ENCODE measurements at regions not wholly inside any gene's neighbourhood (a gene's known extent, or its start where the extent isn't known, plus 50 kb on each side); places are given as distances from the start of the nearest gene placed in this dataset.

DNA sequence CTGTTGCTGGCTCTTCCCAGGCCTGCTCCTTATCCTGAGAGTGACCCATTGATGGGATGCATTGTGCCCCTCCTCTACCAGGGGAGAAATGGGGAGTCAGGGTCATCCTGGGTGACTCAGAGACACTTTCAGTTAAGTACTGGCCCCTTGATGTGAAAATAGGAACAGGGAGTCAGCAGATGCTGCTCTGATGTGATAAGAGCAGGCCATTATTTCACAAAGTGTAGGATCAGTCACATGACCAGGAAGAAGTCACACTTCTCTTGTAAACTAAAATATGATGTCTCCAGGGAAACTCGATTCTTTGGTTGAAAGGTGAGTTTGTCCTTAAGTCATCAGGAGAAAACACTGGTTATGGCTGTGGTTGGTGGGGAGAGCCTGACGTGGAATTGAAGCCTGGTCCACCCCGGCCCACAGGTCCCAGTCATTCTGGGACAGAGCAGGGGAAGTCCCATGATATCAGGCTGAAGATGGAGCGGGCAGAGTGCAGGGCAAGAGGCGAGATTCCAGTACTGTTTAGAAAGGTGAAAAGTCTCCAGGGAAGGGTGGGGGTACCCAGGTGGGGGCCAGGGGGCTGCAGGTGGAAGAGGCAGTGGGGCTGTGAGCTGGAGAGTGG lies 88.6 kb upstream of the NLRP1 start:
- Histone ChIP-seq H3K4me3 (ENCODE audit: low read length) (no peak overlapping the region), H2AFZ (ENCODE audit: low read length) (no peak overlapping the region), H3K9me3 (replicated peaks; ENCODE audit: insufficient read depth, low read length) (no peaks in the 10 kb centered on the region), H3K27me3 (replicated peaks; ENCODE audit: insufficient read depth, low read length) (peaks cover 5% of the 10 kb centered on the region; the same call in 1 of the 2 replicates), H3K4me1 (ENCODE audit: low read length) (no peaks in the 10 kb centered on the region), H3F3A (ENCODE audit: insufficient read depth, low read length) (no peaks in the 10 kb centered on the region), H3K9ac (ENCODE audit: low read length) (no peak overlapping the region), H4K20me1 (ENCODE audit: insufficient read depth, low read length) (no peaks in the 10 kb centered on the region), H3K79me2 (ENCODE audit: low read length) (no peaks in the 10 kb centered on the region), H3K36me3 (replicated peaks; ENCODE audit: insufficient read depth, low read length) (no peaks in the 10 kb centered on the region), H3K4me2 (ENCODE audit: low read depth, low read length) (no peak overlapping the region), H3K9me2 (replicated peaks; ENCODE audit: insufficient read depth, low read length) (no peaks in the 10 kb centered on the region), H3K27ac (ENCODE audit: low read length) (no peak overlapping the region)
- no peak for DNase-seq
- TF ChIP-seq EZH2phosphoT487 (IDR thresholded peaks at IDR 0.05; ENCODE audit: low read length) (no peak), EZH2 (optimal IDR thresholded peaks at IDR 0.05; ENCODE audit: low read depth, low read length) (no peak)
- TF ChIP-seq, protein P1, sequence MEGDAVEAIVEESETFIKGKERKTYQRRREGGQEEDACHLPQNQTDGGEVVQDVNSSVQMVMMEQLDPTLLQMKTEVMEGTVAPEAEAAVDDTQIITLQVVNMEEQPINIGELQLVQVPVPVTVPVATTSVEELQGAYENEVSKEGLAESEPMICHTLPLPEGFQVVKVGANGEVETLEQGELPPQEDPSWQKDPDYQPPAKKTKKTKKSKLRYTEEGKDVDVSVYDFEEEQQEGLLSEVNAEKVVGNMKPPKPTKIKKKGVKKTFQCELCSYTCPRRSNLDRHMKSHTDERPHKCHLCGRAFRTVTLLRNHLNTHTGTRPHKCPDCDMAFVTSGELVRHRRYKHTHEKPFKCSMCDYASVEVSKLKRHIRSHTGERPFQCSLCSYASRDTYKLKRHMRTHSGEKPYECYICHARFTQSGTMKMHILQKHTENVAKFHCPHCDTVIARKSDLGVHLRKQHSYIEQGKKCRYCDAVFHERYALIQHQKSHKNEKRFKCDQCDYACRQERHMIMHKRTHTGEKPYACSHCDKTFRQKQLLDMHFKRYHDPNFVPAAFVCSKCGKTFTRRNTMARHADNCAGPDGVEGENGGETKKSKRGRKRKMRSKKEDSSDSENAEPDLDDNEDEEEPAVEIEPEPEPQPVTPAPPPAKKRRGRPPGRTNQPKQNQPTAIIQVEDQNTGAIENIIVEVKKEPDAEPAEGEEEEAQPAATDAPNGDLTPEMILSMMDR (IDR thresholded peaks at IDR 0.05; ENCODE audit: low read length), result no peak

- no peaks in the 10 kb centered on the region for H3K4me1 ChIP-seq (ENCODE audit: low read length)
- no peak for DNase-seq
- TF ChIP-seq, protein P1 (IDR thresholded peaks at IDR 0.05; ENCODE audit: low read length), result no peak
- TF ChIP-seq EZH2 (optimal IDR thresholded peaks at IDR 0.05; ENCODE audit: low read depth, low read length), result no peak
- no peak for TF ChIP-seq EZH2phosphoT487 (IDR thresholded peaks at IDR 0.05; ENCODE audit: low read length)
- no peaks in the 10 kb centered on the region for H3F3A ChIP-seq (ENCODE audit: insufficient read depth, low read length)
- H3K9me2 ChIP-seq (replicated peaks; ENCODE audit: insufficient read depth, low read length), result no peaks in the 10 kb centered on the region
- no peak overlapping the region for H3K4me3 ChIP-seq (ENCODE audit: low read length)
- no peak overlapping the region for H3K9ac ChIP-seq (ENCODE audit: low read length)
- H3K36me3 ChIP-seq (replicated peaks; ENCODE audit: insufficient read depth, low read length), result no peaks in the 10 kb centered on the region
- H2AFZ ChIP-seq (ENCODE audit: low read length), result no peak overlapping the region
- no peak overlapping the region for H3K4me2 ChIP-seq (ENCODE audit: low read depth, low read length)
- H3K79me2 ChIP-seq (ENCODE audit: low read length), result no peaks in the 10 kb centered on the region
- no peaks in the 10 kb centered on the region for H3K27me3 ChIP-seq (replicated peaks; ENCODE audit: insufficient read depth, low read length)
- H3K9me3 ChIP-seq (replicated peaks; ENCODE audit: insufficient read depth, low read length), result no peaks in the 10 kb centered on the region
- no peak overlapping the region for H3K27ac ChIP-seq (ENCODE audit: low read length)
- no peaks in the 10 kb centered on the region for H4K20me1 ChIP-seq (ENCODE audit: insufficient read depth, low read length)
Observed at GRCh38 chr17:5675625-5676421, 91.5 kb upstream of the NLRP1 start.

GRCh38 chr17:5677620-5678019 lies 93.3 kb upstream of the NLRP1 start:
- Histone ChIP-seq H3F3A (ENCODE audit: insufficient read depth, low read length) (no peaks in the 10 kb centered on the region), H3K4me1 (ENCODE audit: low read length) (no peaks in the 10 kb centered on the region), H3K27ac (ENCODE audit: low read length) (no peak overlapping the region), H3K4me2 (ENCODE audit: low read depth, low read length) (no peak overlapping the region), H3K9me3 (replicated peaks; ENCODE audit: insufficient read depth, low read length) (no peaks in the 10 kb centered on the region), H3K36me3 (replicated peaks; ENCODE audit: insufficient read depth, low read length) (no peaks in the 10 kb centered on the region), H3K27me3 (replicated peaks; ENCODE audit: insufficient read depth, low read length) (no peaks in the 10 kb centered on the region), H4K20me1 (ENCODE audit: insufficient read depth, low read length) (no peaks in the 10 kb centered on the region), H3K9me2 (replicated peaks; ENCODE audit: insufficient read depth, low read length) (no peaks in the 10 kb centered on the region), H3K4me3 (ENCODE audit: low read length) (no peak overlapping the region), H3K79me2 (ENCODE audit: low read length) (no peaks in the 10 kb centered on the region), H2AFZ (ENCODE audit: low read length) (no peak overlapping the region), H3K9ac (ENCODE audit: low read length) (no peak overlapping the region)
- TF ChIP-seq EZH2 (optimal IDR thresholded peaks at IDR 0.05; ENCODE audit: low read depth, low read length) (no peak), EZH2phosphoT487 (IDR thresholded peaks at IDR 0.05; ENCODE audit: low read length) (no peak)
- TF ChIP-seq, protein P1 (IDR thresholded peaks at IDR 0.05; ENCODE audit: low read length), result no peak
- no peak for DNase-seq
